G401 (cell line): ENCODE measurements at regions not wholly inside any gene's neighbourhood (a gene's known extent, or its start where the extent isn't known, plus 50 kb on each side); places are given as distances from the start of the nearest gene placed in this dataset.
"Not testable (repeated sequence)": the region's sequence is repeated elsewhere in the genome, so short reads cannot be mapped to it uniquely, and the experiment has no call there.

ENCODE experiments used
- DNase-seq: peaks from one replicate; pipeline ENCODE4 v3.0.0-alpha.2; 2015; ENCODE audit warnings: low spot score
- in situ Hi-C: cut with HindIII; loops from 2 replicates; pipeline ENCODE4 v1.10.0; 2016; ENCODE audit warnings: low sequenced_read_pairs, mixed read lengths

- no peak for DNase-seq
- in situ Hi-C loops, result no loop called here
Observed at GRCh38 chrX:94751611-94752010, 1077.6 kb downstream of the FAM133A start.

GRCh38 chrX:94752434-94753169 is 1078.6 kb downstream of the FAM133A start:
- in situ Hi-C loops, result no loop called here
- DNase-seq, result no peak

GRCh38 chrX:94758130-94758529 is 1084.1 kb downstream of the FAM133A start:
- in situ Hi-C loops, result no loop called here
- DNase-seq, result no peak

- no peak for DNase-seq
- in situ Hi-C loops, result no loop called here
Observed at GRCh38 chrX:94775640-94776039, 1101.6 kb downstream of the FAM133A start.

GRCh38 chrX:94813541-94813940 is 1139.5 kb downstream of the FAM133A start:
- in situ Hi-C loops, result no loop called here
- DNase-seq, result no peak

- no peak for DNase-seq
Observed at GRCh38 chrX:94814216-94814615, 1140.2 kb downstream of the FAM133A start.

GRCh38 chrX:94830717-94831116 is 1156.7 kb downstream of the FAM133A start:
- in situ Hi-C loops, result no loop called here

More at GRCh38 chrX:94814216-94814615, 1140.2 kb downstream of the FAM133A start:
- in situ Hi-C loops, result no loop called here

GRCh38 chrX:94831364-94831763 is 1157.4 kb downstream of the FAM133A start:
- DNase-seq, result no peak
- in situ Hi-C loops, result no loop called here

More at GRCh38 chrX:94830717-94831116, 1156.7 kb downstream of the FAM133A start:
- no peak for DNase-seq

- in situ Hi-C loops, result no loop called here
- no peak for DNase-seq
Observed at GRCh38 chrX:94834226-94834625, 1160.2 kb downstream of the FAM133A start.

- in situ Hi-C loops, result no loop called here
- peak; percentile 5 for DNase-seq
Observed at GRCh38 chrX:94850811-94851210, 1176.8 kb downstream of the FAM133A start.

- DNase-seq, result no peak
- in situ Hi-C loops, result no loop called here
Observed at GRCh38 chrX:94854251-94854650, 1180.2 kb downstream of the FAM133A start.

- in situ Hi-C loops, result not testable (repeated sequence)
Observed at GRCh38 chrX:94862470-94862869, 1188.5 kb downstream of the FAM133A start.

GRCh38 chrX:94871640-94872039 is 1197.6 kb downstream of the FAM133A start:
- DNase-seq, result no peak
- in situ Hi-C loops, result no loop called here

More at GRCh38 chrX:94862470-94862869, 1188.5 kb downstream of the FAM133A start:
- DNase-seq, result not testable (repeated sequence)

GRCh38 chrX:94901849-94902248 is 1227.8 kb downstream of the FAM133A start:
- in situ Hi-C loops, result no loop called here
- no peak for DNase-seq

GRCh38 chrX:94908171-94908570 is 1234.2 kb downstream of the FAM133A start:
- no peak for DNase-seq
- in situ Hi-C loops, result no loop called here

- in situ Hi-C loops, result no loop called here
- DNase-seq, result no peak
Observed at GRCh38 chrX:94908648-94909047, 1234.6 kb downstream of the FAM133A start.

GRCh38 chrX:94914235-94914634 is 1240.2 kb downstream of the FAM133A start:
- DNase-seq, result no peak

GRCh38 chrX:94932278-94932965 is 1258.4 kb downstream of the FAM133A start:
- in situ Hi-C loops, result no loop called here

More at GRCh38 chrX:94914235-94914634, 1240.2 kb downstream of the FAM133A start:
- in situ Hi-C loops, result no loop called here

GRCh38 chrX:94936722-94937121 is 1262.7 kb downstream of the FAM133A start:
- DNase-seq, result no peak
- in situ Hi-C loops, result no loop called here

More at GRCh38 chrX:94932278-94932965, 1258.4 kb downstream of the FAM133A start:
- no peak for DNase-seq

GRCh38 chrX:94937491-94937890 is 1263.5 kb downstream of the FAM133A start:
- DNase-seq, result no peak
- in situ Hi-C loops, result no loop called here
